ENCODE measurements at regions not wholly inside any gene's neighbourhood (a gene's known extent, or its start where the extent isn't known, plus 50 kb on each side); places are given as distances from the start of the nearest gene placed in this dataset.
"Not testable (repeated sequence)": the region's sequence is repeated elsewhere in the genome, so short reads cannot be mapped to it uniquely, and the experiment has no call there.

DNA sequence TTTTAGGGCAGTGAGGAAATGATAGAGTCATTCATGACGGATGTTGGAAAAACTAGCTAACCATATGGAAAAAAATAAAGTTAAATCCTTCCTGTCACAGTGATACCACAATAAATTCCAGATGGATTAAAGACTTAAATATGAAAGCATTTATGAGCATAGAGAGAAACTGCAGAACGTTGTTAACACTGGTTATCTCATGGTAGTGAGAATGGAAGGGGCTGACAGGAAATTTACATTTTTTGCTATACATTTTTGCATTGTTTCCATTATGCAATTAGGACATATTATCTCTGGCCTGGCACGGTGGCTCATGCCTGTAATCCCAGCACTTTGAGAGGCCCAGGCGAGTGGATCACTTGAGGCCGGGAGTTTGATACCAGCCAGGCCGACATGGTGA is 130.5 kb upstream of the VOPP1 start:
- DNase-seq (ENCODE audit: low read depth) = not testable (repeated sequence)

DNA sequence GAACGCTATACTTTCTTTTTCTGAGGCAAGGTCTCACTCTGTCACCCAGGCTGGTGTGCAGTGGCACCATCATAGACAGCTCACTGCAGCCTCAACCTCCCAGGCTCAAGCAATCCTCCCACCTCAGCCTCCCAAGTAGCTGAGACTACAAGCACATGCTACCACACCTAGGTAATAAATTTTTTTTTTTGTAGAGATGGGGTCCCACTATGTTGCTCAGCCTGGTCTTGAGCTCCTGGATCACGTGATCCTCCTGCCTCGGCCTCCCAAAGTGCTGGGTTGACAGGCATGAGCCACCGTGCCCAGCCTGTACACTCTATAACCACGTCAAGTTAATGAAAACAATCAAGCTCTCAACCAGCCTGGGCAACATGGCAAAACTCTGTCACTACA is 127.1 kb upstream of the VOPP1 start:
- DNase-seq (ENCODE audit: low read depth) = not testable (repeated sequence)

DNA sequence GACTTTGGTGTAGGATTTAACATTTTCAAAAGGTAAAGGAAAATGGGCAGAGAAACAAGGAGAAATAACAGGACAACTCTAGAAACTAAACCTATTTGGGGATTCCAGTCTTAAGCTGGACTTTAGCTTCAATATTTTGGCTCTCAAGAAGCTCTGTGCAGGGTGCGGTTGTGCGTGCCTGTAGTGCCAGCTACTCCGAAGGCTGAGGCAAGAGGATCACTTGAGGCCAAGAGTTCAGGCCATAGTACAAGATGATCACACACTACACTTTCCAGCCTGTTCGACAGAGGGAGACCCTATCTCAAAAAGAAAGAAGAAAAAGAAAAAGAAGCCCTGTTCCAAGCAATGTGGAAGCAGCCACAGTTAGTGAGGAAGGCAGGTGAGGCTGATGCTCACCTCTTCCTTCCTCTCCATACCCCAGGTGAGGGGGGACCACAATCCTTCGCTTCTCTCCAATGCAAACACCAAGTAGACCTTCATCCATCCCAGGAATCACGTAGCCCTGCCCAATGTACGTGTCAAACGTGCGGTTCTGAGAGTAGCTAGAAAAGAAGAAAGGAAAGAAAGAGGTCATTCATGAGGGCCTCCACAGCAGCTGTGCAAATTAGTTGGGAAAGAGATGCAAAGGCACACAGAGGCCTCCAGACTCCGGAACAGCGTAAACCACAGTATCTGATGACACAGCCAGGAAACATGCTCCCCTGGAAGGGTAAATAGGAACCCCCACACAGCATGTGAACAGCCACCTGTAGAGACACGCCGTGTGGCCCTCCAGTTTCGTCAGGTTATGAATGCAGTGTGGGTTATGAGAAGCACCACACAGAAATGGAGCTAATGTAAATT is 126.5 kb upstream of the VOPP1 start:
- not testable (repeated sequence) for DNase-seq (ENCODE audit: low read depth)

- peak; percentile 33 for DNase-seq (ENCODE audit: low read depth)
Observed at GRCh38 chr7:55695893-55696701, 123.8 kb upstream of the VOPP1 start.

DNA sequence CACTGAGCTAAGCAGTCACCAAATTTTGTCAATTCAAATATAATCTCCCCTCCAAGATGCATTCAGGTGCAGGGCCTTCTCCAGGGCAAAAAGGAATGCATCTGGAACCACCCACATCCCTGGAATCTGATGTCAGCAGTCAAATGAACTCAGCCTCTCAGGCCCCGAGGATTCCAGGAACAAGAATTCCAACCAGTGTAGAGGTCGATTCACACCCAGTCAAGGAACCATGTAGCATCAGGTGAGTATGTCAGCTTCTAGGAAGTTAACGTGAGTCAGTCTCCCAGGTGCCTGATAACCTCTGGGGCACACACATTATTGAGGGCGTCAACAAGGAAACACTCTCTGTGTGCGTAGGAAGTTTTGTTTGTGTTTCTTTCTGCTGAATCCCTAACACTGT is 122.2 kb upstream of the VOPP1 start:
- DNase-seq (ENCODE audit: low read depth) = not testable (repeated sequence)

GRCh38 chr7:55688684-55689681 is 116.7 kb upstream of the VOPP1 start:
- not testable (repeated sequence) for DNase-seq (ENCODE audit: low read depth)

DNA sequence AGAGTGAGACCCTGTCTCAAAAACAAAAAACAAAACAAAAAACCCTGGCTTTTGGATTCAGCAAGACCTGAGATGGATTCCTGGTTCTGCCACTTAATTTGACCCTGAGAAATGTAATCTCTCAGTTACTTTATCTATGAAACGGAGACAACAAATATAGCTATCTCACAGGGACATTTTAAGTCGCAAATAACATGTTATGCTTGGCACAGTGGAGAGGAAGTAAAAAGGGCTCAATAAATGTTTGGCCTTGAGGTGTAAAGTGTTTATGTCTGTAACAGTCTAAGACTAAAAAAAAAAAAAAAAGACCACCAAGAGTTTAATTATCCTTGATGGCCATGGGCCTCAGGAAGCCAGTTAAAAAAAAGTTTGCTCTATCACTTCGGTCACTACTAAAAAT is 116.0 kb upstream of the VOPP1 start:
- not testable (repeated sequence) for DNase-seq (ENCODE audit: low read depth)

GRCh38 chr7:55687252-55687651 is 115.0 kb upstream of the VOPP1 start:
- DNase-seq (ENCODE audit: low read depth) = not testable (repeated sequence)

DNA sequence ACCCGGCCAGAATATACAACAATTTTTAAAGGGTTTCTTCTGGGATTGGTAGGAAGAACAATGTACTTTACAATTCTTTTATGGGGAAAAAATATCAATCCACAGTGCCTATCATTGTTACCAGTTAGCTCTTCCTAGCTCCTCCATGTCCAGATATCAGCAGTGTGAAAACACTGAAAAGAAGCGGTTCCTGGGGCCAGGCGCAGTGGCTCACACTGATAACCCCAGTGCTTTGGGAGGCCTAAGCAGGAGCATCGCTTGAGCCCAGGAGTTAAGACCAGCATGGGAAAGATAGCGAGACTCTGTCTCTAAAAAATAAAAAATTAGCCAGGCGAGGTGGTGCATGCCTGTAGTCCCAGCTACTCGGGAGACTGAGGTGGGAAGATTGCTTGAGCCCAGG is 114.5 kb upstream of the VOPP1 start:
- not testable (repeated sequence) for DNase-seq (ENCODE audit: low read depth)

GRCh38 chr7:55683501-55683900 is 111.2 kb upstream of the VOPP1 start:
- DNase-seq (ENCODE audit: low read depth) = not testable (repeated sequence)

DNA sequence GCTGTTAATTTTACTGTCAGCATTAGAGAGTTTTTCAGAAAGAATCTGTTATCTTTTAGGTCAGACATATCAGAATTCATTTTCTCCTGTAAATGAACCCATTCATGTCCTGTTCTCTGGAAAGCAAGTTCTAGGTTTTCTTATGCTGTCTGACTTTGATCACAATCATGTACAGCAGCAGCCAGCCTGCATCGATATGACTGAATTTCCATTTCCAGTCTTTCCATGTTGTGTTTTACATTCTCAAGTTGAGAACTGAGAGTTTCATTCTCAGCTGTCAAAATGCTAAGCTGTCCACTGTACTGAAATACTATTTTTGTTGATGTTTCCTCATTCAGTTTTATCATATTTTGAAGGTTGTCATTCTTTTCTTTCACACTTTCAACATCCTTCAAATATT is 103.3 kb upstream of the VOPP1 start:
- not testable (repeated sequence) for DNase-seq (ENCODE audit: low read depth)

DNA sequence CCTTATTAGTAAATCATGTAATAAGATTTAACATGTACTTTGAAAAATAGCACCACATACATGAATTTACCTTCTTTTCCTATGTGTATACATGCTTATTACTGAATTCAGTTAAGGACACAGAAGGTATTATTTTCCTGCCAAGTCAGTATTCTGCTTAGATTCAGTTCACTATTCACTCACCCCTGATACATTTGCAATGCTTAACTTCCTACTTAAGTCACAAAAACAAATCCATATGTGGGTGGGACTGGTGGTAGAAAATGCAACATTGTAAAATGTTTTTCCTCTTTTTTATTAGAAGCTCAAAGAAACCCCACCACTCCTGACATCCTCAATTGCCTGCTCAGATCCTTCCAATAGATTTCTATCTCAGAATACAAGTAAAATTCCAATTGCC is 101.2 kb upstream of the VOPP1 start:
- not testable (repeated sequence) for DNase-seq (ENCODE audit: low read depth)

GRCh38 chr7:55672084-55672483 is 99.8 kb upstream of the VOPP1 start:
- DNase-seq (ENCODE audit: low read depth) = not testable (repeated sequence)

DNA sequence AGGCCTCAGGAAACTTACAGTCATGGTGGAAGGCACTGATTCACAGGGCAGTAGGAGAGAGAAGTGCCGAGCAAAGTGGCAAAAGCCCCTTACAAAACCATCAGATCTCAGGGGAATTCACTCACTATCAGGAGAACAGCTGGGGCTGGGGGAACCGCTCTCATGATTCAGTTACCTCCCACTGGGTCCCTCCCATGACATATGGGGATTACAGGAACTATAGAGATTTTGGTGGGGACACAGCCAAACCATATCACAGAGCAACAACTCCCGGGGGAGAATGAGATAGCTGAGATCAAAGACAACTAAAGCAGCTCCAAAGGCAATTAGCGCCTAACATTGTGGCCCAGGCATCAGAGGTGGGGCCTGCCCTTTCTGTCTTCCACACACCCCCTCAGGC is 85.4 kb upstream of the VOPP1 start:
- DNase-seq (ENCODE audit: low read depth) = no peak

GRCh38 chr7:55651057-55651456 is 78.8 kb upstream of the VOPP1 start:
- DNase-seq (ENCODE audit: low read depth) = no peak

- no peak for DNase-seq (ENCODE audit: low read depth)
Observed at GRCh38 chr7:55649238-55649637, 76.9 kb upstream of the VOPP1 start.

DNA sequence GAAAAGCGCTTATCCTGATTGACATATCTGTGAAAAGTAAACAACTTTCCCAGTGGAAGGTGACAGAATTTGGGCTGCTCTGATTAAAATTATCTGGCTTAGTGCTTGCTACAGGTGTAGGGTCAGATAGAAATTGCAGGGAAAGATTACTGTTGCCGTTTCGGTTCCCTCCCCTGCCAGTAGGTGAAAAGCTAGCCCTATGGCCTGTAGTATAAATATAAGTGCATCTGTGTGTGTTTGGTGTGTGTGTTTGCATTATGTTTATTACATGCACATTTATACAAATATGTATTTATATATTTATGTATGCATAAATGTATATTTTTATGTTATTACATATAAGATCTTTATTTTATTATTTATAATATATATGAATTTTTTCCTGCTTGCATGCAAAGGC is 72.3 kb upstream of the VOPP1 start:
- DNase-seq (ENCODE audit: low read depth) = no peak

GRCh38 chr7:55642266-55642665 is 70.0 kb upstream of the VOPP1 start:
- DNase-seq (ENCODE audit: low read depth) = no peak

- no peak for DNase-seq (ENCODE audit: low read depth)
Observed at GRCh38 chr7:55641811-55642210, 69.5 kb upstream of the VOPP1 start.

DNA sequence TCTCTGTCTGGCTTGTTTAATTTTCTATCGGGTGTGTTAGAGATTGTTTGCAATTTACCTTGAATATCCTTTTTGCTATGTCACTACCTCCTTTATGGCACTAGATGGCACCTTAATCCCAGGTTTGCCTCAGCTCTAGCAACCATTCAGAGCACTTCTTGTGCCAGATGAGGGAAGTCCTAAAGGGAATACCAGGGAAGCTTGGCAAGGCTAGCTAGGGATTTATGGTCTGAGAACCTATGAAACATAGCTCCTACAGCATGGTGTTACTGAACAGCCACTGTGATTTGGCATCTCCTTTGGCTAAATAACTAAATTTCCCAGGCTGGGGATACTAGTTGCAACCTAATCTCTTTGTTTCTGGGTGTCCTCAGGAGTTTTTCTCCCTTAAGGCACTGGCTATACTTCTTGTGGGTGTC is 69.0 kb upstream of the VOPP1 start:
- DNase-seq (ENCODE audit: low read depth) = peak; percentile 80

GRCh38 chr7:55639640-55640039 is 67.3 kb upstream of the VOPP1 start:
- DNase-seq (ENCODE audit: low read depth) = no peak
